ENCODE measurements at regions not wholly inside any gene's neighbourhood (a gene's known extent, or its start where the extent isn't known, plus 50 kb on each side); places are given as distances from the start of the nearest gene placed in this dataset.
"Not testable (repeated sequence)": the region's sequence is repeated elsewhere in the genome, so short reads cannot be mapped to it uniquely, and the experiment has no call there.

GRCh38 chr16:29199626-29200025 is 206.9 kb downstream of the NPIPB11 start:
- not testable (repeated sequence) for TF ChIP-seq ZNF398 (tag by site-specific recombination; IDR thresholded peaks at IDR 0.05); PBX3 (CRISPR knock-in tag; IDR thresholded peaks at IDR 0.05); CTCF (tag by site-specific recombination; IDR thresholded peaks at IDR 0.05); ZNF311 (tag by site-specific recombination; IDR thresholded peaks at IDR 0.05; ENCODE audit: borderline replicate concordance)
